ENCODE measurements at regions not wholly inside any gene's neighbourhood (a gene's known extent, or its start where the extent isn't known, plus 50 kb on each side); places are given as distances from the start of the nearest gene placed in this dataset.

DNA sequence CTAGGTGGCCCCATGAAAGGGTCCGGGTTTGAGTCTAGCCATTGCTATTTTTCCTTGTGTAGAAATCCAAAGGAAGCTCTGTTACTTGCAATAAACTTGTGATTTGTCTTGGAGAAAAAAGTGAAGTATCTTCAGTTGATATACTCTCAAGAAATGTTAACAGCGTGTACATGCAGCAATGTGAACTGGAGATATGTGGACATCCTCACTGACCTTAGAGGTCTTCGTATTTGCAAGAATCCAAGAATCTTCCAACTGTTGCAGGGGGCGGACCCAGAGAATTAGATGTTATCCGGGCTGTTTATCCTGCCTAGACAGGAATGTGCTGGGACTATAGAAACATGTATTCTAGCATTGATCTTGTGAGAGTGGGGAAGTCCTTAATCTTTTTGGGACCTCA, 187.6 kb downstream of the KCNS3 start:
- Histone ChIP-seq H3K27ac (no peak overlapping the region), H3K4me3 (no peak overlapping the region), H3K9me3 (replicated peaks in 1 of 3) (no peaks in the 10 kb centered on the region), H3K36me3 (replicated peaks in 1 of 2) (no peaks in the 10 kb centered on the region), H3K4me1 (replicated peaks in 1 of 2) (no peaks in the 10 kb centered on the region), H3K27me3 (no peaks in the 10 kb centered on the region)
- intact Hi-C loops (cut with DNase I) = no loop called here
- WGBS, 4 donors = 69 to 75% (median 73%) methylated on average over 5 of the region's 5 CpGs
- no peak for DNase-seq
- no peak for TF ChIP-seq POLR2A (IDR thresholded peaks at IDR 0.05)
- TF ChIP-seq, protein P1, sequence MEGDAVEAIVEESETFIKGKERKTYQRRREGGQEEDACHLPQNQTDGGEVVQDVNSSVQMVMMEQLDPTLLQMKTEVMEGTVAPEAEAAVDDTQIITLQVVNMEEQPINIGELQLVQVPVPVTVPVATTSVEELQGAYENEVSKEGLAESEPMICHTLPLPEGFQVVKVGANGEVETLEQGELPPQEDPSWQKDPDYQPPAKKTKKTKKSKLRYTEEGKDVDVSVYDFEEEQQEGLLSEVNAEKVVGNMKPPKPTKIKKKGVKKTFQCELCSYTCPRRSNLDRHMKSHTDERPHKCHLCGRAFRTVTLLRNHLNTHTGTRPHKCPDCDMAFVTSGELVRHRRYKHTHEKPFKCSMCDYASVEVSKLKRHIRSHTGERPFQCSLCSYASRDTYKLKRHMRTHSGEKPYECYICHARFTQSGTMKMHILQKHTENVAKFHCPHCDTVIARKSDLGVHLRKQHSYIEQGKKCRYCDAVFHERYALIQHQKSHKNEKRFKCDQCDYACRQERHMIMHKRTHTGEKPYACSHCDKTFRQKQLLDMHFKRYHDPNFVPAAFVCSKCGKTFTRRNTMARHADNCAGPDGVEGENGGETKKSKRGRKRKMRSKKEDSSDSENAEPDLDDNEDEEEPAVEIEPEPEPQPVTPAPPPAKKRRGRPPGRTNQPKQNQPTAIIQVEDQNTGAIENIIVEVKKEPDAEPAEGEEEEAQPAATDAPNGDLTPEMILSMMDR (IDR thresholded peaks at IDR 0.05) = no peak

GRCh38 chr2:18065249-18065648, 186.8 kb downstream of the KCNS3 start:
- WGBS, 4 donors = 24 to 59% (median 52%) methylated on average over 1 of the region's 1 CpG
- no peaks in the 10 kb centered on the region for H3K36me3 ChIP-seq (replicated peaks in 1 of 2)
- no peak for TF ChIP-seq POLR2A (IDR thresholded peaks at IDR 0.05)
- TF ChIP-seq, protein P1 (IDR thresholded peaks at IDR 0.05) = no peak
- no peaks in the 10 kb centered on the region for H3K9me3 ChIP-seq (replicated peaks in 1 of 3)
- H3K4me3 ChIP-seq = no peak overlapping the region
- intact Hi-C loops (cut with DNase I) = no loop called here
- H3K27ac ChIP-seq = no peak overlapping the region
- H3K4me1 ChIP-seq (replicated peaks in 1 of 2) = no peaks in the 10 kb centered on the region
- DNase-seq = no peak
- no peaks in the 10 kb centered on the region for H3K27me3 ChIP-seq

- Histone ChIP-seq H3K4me1 (replicated peaks in 1 of 2) (no peaks in the 10 kb centered on the region), H3K27me3 (no peaks in the 10 kb centered on the region), H3K9me3 (replicated peaks in 1 of 3) (no peaks in the 10 kb centered on the region), H3K36me3 (replicated peaks in 1 of 2) (no peaks in the 10 kb centered on the region), H3K27ac (no peak overlapping the region), H3K4me3 (no peak overlapping the region)
- 56 to 78% (median 67%) methylated on average over 4 of the region's 4 CpGs for WGBS, 4 donors
- intact Hi-C loops (cut with DNase I) = no loop called here
- TF ChIP-seq POLR2A (IDR thresholded peaks at IDR 0.05) = no peak
- TF ChIP-seq, protein P1 (IDR thresholded peaks at IDR 0.05) = no peak
- no peak for DNase-seq
These were observed 185.5 kb downstream of the KCNS3 start for GRCh38 chr2:18063826-18064470.

DNA sequence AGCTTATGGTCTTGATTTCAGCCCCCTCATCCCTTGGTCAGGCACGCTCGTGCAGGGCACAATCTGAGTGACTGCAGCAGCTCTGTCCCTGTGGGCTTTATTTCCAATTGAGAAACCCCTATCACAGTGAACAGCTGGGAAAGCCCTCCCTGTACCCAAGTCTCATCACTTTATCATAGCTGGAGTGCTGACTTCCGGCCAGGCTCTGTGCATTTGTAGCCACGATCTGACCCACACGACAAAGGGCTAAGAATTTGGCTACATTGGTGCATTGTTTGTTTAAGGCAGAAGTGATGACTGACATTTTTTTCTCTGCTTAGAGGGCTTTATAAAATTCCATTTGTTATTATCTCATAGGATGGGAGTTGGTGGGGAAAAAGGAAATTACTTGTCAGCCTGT, 184.4 kb downstream of the KCNS3 start:
- WGBS, 4 donors = 52 to 61% (median 60%) methylated on average over 4 to 5 of the region's 5 CpGs
- Histone ChIP-seq H3K4me3 (no peak overlapping the region), H3K27me3 (no peaks in the 10 kb centered on the region), H3K4me1 (replicated peaks in 1 of 2) (no peaks in the 10 kb centered on the region), H3K27ac (no peak overlapping the region), H3K36me3 (replicated peaks in 1 of 2) (no peaks in the 10 kb centered on the region), H3K9me3 (replicated peaks in 1 of 3) (no peaks in the 10 kb centered on the region)
- intact Hi-C loops (cut with DNase I) = no loop called here
- no peak for TF ChIP-seq POLR2A (IDR thresholded peaks at IDR 0.05)
- TF ChIP-seq, protein P1 (IDR thresholded peaks at IDR 0.05) = no peak
- no peak for DNase-seq
